Neural cell (in vitro differentiated cells): ENCODE measurements at regions not wholly inside any gene's neighbourhood (a gene's known extent, or its start where the extent isn't known, plus 50 kb on each side); places are given as distances from the start of the nearest gene placed in this dataset.

ENCODE experiments used
- H2AFZ ChIP-seq: fragments of 200-600, 300-800 bp; sonication (generic), shearing (Covaris generic); 2 replicates; pipeline ENCODE4 v1.6.0; 2014; ENCODE audit warnings: low read depth, mild to moderate bottlenecking, antibody characterized with exemption, low read length, moderate library complexity
- H3F3A ChIP-seq: fragments of 200-600 bp; shearing (Covaris generic); 2 replicates; pipeline ENCODE4 v1.6.1; 2016; ENCODE audit warnings: mild to moderate bottlenecking, moderate library complexity, mixed read lengths, antibody characterized with exemption, low read length; ENCODE audit not compliant: insufficient read depth, poor library complexity, severe bottlenecking
- H3K27ac ChIP-seq: fragments of 200-600, 300-800 bp; sonication (generic), shearing (Covaris generic); 2 replicates; pipeline ENCODE4 v1.5.1; 2014; ENCODE audit warnings: mild to moderate bottlenecking, low read length, moderate library complexity
- H3K27me3 ChIP-seq: fragments of 300-800, 200-600 bp; sonication (generic), shearing (Covaris generic); 2 replicates; pipeline ENCODE4 v1.6.0; 2014; ENCODE audit warnings: mild to moderate bottlenecking, low read depth, low read length, moderate library complexity; ENCODE audit not compliant: insufficient read depth
- H3K36me3 ChIP-seq: fragments of 300-800, 200-600 bp; sonication (generic), shearing (Covaris generic); 2 replicates; pipeline ENCODE4 v1.5.1; 2014; ENCODE audit warnings: mild to moderate bottlenecking, antibody characterized with exemption, low read length, moderate library complexity; ENCODE audit not compliant: insufficient read depth
- H3K4me2 ChIP-seq: fragments of 300-800, 200-600 bp; sonication (generic), shearing (Covaris generic); 2 replicates; pipeline ENCODE4 v1.6.0; 2014; ENCODE audit warnings: mild to moderate bottlenecking, low read length
- H3K4me3 ChIP-seq: fragments of 300-800, 200-600 bp; sonication (generic), shearing (Covaris generic); 2 replicates; pipeline ENCODE4 v1.5.1; 2014; ENCODE audit warnings: mild to moderate bottlenecking, low read length, moderate library complexity
- H3K79me2 ChIP-seq: fragments of 200-600 bp; shearing (Covaris generic); replicated peaks from 2 replicates; pipeline ENCODE4 v1.6.0; 2014; ENCODE audit warnings: mild to moderate bottlenecking, low read length, moderate library complexity; ENCODE audit not compliant: insufficient read depth
- H3K9ac ChIP-seq: fragments of 300-800, 200-600 bp; sonication (generic), shearing (Covaris generic); 2 replicates; pipeline ENCODE4 v1.6.1; 2016; ENCODE audit warnings: mild to moderate bottlenecking, low read length, mixed read lengths
- H3K9me2 ChIP-seq: fragments of 200-600 bp; shearing (Covaris generic); 2 replicates; pipeline ENCODE4 v1.6.1; 2016; ENCODE audit warnings: mild to moderate bottlenecking, low read length, mixed read lengths; ENCODE audit not compliant: insufficient read depth
- H3K9me3 ChIP-seq: fragments of 200-600, 300-800 bp; sonication (generic), shearing (Covaris generic); 2 replicates; pipeline ENCODE4 v1.6.1; 2016; ENCODE audit warnings: mild to moderate bottlenecking, mixed run types, low read length, moderate library complexity, mixed read lengths
- H4K20me1 ChIP-seq: fragments of 200-600 bp; shearing (Covaris generic); 2 replicates; pipeline ENCODE4 v1.6.1; 2016; ENCODE audit warnings: mild to moderate bottlenecking, mixed run types; ENCODE audit not compliant: insufficient read depth
- EP300 ChIP-seq: fragments of 450-650 bp; conservative IDR thresholded peaks from 2 replicates; pipeline ENCODE4 v1.6.1; 2014; ENCODE audit warnings: antibody characterized with exemption, mild to moderate bottlenecking, moderate library complexity; ENCODE audit not compliant: poor library complexity, severe bottlenecking
- EZH2 ChIP-seq: fragments of 200-600, 300-800 bp; shearing (Covaris generic), sonication (generic); IDR thresholded peaks from 2 replicates; pipeline ENCODE4 v1.6.1; 2014; ENCODE audit warnings: antibody characterized with exemption, low read length, borderline replicate concordance, mild to moderate bottlenecking; ENCODE audit not compliant: insufficient read depth, poor library complexity, severe bottlenecking
- MXI1 ChIP-seq: fragments of 450-650 bp; conservative IDR thresholded peaks from 2 replicates; pipeline ENCODE4 v1.6.1; 2014; ENCODE audit warnings: antibody characterized with exemption, mild to moderate bottlenecking; ENCODE audit not compliant: poor library complexity, severe bottlenecking
- POLR2AphosphoS5 ChIP-seq: IDR thresholded peaks from 2 replicates; pipeline ENCODE4 v1.6.1; 2012
- RAD21 ChIP-seq: fragments of 450-650 bp; conservative IDR thresholded peaks from 2 replicates; pipeline ENCODE4 v1.6.1; 2014; ENCODE audit warnings: antibody characterized with exemption, mild to moderate bottlenecking, moderate library complexity
- SMC3 ChIP-seq: fragments of 450-650 bp; conservative IDR thresholded peaks from 2 replicates; pipeline ENCODE4 v1.6.1; 2014; ENCODE audit warnings: antibody characterized with exemption, mild to moderate bottlenecking, moderate library complexity; ENCODE audit not compliant: poor library complexity
- TAF1 ChIP-seq: IDR thresholded peaks from 2 replicates; pipeline ENCODE4 v1.6.1; 2012; ENCODE audit warnings: low read depth
- TF ChIP-seq, protein P1 (sequence below): fragments of 450-650 bp; IDR thresholded peaks from 2 replicates; pipeline ENCODE4 v1.5.1; 2014; ENCODE audit warnings: antibody characterized with exemption, mild to moderate bottlenecking, moderate library complexity; ENCODE audit not compliant: poor library complexity, severe bottlenecking
- TF ChIP-seq, protein P2 (sequence below): IDR thresholded peaks from 2 replicates; pipeline ENCODE4 v1.6.1; 2012; ENCODE audit warnings: borderline replicate concordance

DNA sequence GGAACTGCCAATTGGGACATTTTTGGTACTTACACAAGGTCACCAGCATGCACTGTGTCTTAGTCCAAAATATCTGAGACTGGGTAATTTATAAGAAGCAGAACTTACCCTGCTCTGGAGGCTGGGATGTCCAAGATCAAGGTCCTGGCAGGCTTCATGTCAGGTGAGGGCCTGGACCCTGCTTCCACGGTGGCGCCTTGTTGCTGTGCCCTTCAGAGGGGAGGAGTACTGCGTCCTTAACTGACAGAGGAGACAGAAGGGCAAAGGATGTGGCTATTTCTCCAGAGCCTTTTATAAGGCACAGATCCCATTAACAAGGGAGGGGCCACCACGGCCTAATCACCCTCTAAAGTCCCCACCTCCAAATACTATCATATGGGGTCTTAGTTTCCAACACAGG, 178.9 kb downstream of the C16orf95 start:
- Histone ChIP-seq H3K79me2 (no peaks in the 10 kb centered on the region), H3K4me3 (no peak overlapping the region), H3K27me3 (no peaks in the 10 kb centered on the region), H3K9me3 (no peaks in the 10 kb centered on the region), H3K9me2 (no peaks in the 10 kb centered on the region), H3K27ac (no peak overlapping the region), H3K9ac (no peak overlapping the region), H3K4me2 (no peak overlapping the region), H3K36me3 (no peaks in the 10 kb centered on the region), H4K20me1 (no peaks in the 10 kb centered on the region), H2AFZ (no peak overlapping the region), H3F3A (no peaks in the 10 kb centered on the region)
- no peak for TF ChIP-seq SMC3
- no peak for TF ChIP-seq EZH2
- TF ChIP-seq, protein P1, sequence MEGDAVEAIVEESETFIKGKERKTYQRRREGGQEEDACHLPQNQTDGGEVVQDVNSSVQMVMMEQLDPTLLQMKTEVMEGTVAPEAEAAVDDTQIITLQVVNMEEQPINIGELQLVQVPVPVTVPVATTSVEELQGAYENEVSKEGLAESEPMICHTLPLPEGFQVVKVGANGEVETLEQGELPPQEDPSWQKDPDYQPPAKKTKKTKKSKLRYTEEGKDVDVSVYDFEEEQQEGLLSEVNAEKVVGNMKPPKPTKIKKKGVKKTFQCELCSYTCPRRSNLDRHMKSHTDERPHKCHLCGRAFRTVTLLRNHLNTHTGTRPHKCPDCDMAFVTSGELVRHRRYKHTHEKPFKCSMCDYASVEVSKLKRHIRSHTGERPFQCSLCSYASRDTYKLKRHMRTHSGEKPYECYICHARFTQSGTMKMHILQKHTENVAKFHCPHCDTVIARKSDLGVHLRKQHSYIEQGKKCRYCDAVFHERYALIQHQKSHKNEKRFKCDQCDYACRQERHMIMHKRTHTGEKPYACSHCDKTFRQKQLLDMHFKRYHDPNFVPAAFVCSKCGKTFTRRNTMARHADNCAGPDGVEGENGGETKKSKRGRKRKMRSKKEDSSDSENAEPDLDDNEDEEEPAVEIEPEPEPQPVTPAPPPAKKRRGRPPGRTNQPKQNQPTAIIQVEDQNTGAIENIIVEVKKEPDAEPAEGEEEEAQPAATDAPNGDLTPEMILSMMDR, result no peak
- no peak for TF ChIP-seq POLR2AphosphoS5
- no peak for TF ChIP-seq RAD21

DNA sequence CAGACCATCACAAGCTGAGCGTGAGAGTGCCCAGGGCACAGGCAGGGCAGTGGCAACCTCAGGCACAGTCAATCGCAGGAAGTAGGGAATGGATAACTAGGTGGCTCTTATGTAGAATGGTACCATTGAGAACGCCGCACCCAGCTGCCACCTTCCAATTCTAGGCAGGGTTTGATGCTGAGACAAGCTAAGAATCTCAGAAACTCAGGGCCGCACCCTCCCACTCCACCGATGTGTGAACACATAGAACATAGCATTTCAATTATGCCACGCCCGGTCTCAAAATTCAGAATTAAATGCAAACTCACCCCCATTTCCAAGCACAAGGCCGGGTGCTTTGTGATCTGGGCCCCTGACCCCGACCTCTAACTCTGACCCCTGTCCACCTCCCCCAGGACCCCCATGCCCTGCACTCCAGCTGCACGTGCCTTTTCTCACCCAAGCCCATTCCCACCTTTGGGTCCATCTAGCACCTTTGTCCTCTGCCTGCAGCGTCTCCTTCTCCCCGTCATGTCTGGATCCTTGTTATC, 178.4 kb downstream of the C16orf95 start:
- no peak overlapping the region for H3K4me2 ChIP-seq
- no peaks in the 10 kb centered on the region for H3K27me3 ChIP-seq
- no peak overlapping the region for H3K9ac ChIP-seq
- H3K4me3 ChIP-seq, result no peak overlapping the region
- no peaks in the 10 kb centered on the region for H3F3A ChIP-seq
- H3K79me2 ChIP-seq, result no peaks in the 10 kb centered on the region
- no peak overlapping the region for H3K27ac ChIP-seq
- TF ChIP-seq TAF1 (no peak), SMC3 (no peak), EP300 (no peak), EZH2 (no peak), RAD21 (no peak), POLR2AphosphoS5 (no peak), MXI1 (no peak)
- TF ChIP-seq, protein P2, sequence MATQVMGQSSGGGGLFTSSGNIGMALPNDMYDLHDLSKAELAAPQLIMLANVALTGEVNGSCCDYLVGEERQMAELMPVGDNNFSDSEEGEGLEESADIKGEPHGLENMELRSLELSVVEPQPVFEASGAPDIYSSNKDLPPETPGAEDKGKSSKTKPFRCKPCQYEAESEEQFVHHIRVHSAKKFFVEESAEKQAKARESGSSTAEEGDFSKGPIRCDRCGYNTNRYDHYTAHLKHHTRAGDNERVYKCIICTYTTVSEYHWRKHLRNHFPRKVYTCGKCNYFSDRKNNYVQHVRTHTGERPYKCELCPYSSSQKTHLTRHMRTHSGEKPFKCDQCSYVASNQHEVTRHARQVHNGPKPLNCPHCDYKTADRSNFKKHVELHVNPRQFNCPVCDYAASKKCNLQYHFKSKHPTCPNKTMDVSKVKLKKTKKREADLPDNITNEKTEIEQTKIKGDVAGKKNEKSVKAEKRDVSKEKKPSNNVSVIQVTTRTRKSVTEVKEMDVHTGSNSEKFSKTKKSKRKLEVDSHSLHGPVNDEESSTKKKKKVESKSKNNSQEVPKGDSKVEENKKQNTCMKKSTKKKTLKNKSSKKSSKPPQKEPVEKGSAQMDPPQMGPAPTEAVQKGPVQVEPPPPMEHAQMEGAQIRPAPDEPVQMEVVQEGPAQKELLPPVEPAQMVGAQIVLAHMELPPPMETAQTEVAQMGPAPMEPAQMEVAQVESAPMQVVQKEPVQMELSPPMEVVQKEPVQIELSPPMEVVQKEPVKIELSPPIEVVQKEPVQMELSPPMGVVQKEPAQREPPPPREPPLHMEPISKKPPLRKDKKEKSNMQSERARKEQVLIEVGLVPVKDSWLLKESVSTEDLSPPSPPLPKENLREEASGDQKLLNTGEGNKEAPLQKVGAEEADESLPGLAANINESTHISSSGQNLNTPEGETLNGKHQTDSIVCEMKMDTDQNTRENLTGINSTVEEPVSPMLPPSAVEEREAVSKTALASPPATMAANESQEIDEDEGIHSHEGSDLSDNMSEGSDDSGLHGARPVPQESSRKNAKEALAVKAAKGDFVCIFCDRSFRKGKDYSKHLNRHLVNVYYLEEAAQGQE, result no peak
- TF ChIP-seq, protein P1, result no peak
- no peaks in the 10 kb centered on the region for H3K36me3 ChIP-seq
- no peaks in the 10 kb centered on the region for H4K20me1 ChIP-seq
- no peaks in the 10 kb centered on the region for H3K9me2 ChIP-seq
- H3K9me3 ChIP-seq, result no peaks in the 10 kb centered on the region
- H2AFZ ChIP-seq, result no peak overlapping the region
